Activated naive CD4-positive, alpha-beta T cell treated with anti-CD3 and anti-CD28 coated beads, Interleukin-2, amount 50 U/mL, for 16 hours (primary cell): ENCODE measurements at regions not wholly inside any gene's neighbourhood (a gene's known extent, or its start where the extent isn't known, plus 50 kb on each side); places are given as distances from the start of the nearest gene placed in this dataset.

Source experiments
- DNase-seq: peaks from one replicate; pipeline ENCODE4 v3.0.0-alpha.2; 2020

DNA sequence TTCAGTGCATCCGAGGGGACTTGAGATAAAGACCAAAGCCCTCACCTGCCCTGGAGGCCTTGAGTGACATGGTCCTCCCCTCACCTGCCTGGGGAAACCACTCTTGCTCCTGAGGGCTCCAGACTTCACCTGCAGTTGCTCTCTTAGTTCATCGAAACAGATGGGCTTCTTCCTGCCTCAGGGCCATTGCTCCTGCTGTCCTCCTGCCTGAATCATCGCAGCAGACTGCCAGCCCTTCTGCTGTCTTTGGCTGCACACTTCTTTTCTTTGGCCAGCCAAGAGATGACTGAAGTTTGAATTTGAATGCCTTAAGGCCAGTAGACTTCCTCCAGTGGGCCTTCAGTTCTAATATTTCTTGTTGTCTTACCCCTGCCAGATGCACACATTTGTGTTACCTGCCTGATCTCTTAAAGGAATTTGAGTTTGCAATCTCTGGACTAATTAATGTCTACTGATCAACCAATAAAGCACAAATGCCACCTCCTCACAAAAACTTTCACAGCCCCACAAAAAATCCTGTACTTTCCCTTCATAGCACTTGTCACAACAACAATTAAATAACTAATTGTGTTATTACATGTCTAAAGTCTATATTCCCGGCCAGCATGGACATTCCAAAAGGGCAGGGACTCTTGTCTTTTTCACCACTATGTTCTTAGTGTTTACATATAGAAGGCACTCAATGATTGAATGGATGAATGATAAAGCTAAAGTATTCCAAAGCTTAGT lies 56.7 kb upstream of the SGK1 start:
- no peak for DNase-seq

DNA sequence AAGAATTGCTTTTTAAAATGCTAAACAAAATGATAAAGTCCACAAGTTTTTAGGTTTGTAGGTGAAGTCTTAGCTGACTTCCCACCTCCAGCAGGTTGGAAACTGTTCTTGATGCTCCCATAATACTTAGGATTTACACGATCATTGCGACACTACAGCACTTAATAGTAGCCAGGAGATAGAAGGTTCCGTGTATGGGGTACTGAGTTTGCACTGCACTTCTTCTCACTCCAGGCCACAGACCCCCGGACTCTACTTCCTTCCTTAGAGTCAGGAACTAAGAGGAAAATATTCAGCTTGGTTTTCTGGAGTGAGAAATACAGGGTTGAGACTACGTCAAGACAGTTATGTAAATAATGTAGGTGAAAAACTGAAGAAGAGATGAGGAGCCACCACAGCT lies 56.1 kb upstream of the SGK1 start:
- no peak for DNase-seq

DNA sequence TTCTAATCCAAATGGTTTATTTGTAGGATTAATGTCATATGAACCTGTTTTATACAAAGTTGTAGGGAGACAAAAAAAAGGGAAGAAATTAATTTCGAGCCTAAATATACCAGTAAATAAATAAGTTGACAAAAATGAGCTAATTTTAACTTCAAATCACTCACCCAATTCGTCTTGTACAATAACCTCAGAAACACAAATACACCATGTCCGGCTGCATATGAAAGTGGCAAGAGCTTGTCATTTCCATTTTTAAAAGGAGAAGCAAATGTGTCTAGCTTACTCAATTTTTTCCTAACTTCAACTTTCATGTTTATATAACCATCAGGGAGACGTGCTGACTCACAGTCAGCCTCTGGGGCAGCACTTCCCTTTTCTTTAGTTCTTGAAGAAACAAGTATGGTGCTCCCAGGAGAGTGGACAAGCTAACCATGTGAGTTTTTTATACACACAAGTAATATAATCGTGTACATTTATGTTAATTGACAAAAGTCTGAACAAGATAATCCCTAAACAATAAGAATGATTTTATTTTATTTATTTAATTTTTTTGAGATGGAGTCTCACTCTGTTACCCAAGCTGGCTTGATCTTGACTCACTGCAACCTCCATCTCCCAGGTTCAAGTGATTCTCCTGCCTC lies 55.5 kb upstream of the SGK1 start:
- no peak for DNase-seq

DNA sequence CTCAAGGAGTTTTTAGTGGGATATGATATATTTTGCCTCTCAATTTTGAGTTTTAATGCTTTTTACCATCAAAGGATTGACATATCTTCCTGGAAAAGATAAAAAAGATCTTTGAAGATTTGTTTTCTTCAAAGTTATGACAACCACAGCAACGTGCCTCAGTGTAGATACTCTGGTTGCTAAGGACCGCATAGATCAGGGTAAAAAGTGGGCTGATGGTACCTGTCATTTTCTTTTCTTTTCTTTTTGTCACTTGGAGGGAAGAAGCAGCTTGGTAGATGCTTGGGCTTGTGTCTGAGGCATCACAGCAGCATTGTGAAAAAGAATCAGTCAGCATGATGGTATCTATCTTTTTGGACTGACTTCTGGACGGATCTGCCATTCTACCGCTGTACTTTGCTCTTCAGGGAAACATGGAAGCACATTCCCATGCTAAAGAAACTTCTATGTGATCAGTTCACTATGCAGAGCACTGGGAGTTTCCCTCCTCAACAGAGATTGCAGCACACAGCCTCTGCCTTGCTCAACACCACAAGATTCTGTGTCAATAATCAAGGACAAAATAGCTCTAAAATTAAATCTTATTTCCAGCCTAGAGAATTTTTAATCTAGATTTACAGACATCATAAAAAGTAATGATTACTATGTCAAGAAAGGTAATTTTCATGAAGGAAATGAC lies 54.8 kb upstream of the SGK1 start:
- no peak for DNase-seq

DNA sequence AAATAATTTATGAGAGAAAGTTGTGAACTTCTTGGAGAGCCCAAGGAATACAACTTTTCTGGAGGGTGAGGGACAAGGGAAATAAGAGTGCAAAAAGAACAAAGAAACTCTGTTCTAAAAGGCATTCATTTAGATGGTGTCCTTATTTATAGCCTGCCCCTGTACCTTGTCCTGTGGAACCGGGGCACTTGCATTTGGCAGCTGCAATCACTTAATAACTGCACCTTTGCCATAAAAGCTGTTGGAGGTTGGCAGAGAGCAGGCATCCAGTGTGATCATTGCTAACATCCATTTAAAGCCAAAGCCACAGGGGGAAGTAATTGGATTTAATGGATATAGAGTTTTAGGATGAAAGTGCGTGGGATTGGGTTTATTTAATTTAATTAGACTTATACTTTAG lies 50.8 kb upstream of the SGK1 start:
- no peak for DNase-seq
